ENCODE measurements at regions not wholly inside any gene's neighbourhood (a gene's known extent, or its start where the extent isn't known, plus 50 kb on each side); places are given as distances from the start of the nearest gene placed in this dataset.

GRCh38 chr11:41866525-41866924, 407.1 kb upstream of the LRRC4C start:
- ATAC-seq (no peak), DNase-seq (no peak)
- Histone ChIP-seq H3K27me3 (no peaks in the 10 kb centered on the region), H3K9me3 (no peaks in the 10 kb centered on the region), H3K4me3 (no peak overlapping the region), H3K36me3 (no peaks in the 10 kb centered on the region), H3K27ac (no peak overlapping the region), H3K4me1 (no peaks in the 10 kb centered on the region)
- no peak for TF ChIP-seq CTCF (IDR thresholded peaks at IDR 0.05)
- intact Hi-C loops (cut with DNase I): no loop called here

DNA sequence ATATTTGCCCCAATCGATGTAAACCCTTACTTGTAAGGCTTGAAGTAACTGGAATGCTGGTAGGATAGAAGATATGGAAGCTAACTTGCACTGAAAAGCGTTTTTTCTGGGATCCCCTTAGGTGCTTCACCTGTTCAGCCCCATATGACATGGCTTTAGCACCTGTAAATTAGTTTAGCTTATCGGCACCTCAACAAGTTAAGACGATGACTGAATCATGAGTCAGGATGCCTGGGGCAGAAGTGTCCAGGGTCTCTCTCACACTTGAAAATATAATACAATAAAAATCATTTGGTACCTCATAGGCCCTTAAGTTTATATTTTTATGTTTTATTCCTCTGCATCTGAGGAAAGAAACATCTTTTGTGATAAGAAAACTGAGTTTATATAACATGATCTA, 409.2 kb upstream of the LRRC4C start:
- H3K27ac ChIP-seq: no peak overlapping the region
- no peaks in the 10 kb centered on the region for H3K4me1 ChIP-seq
- no peak overlapping the region for H3K4me3 ChIP-seq
- intact Hi-C loops (cut with DNase I): no loop called here
- DNase-seq (no peak), ATAC-seq (no peak)
- H3K36me3 ChIP-seq: no peaks in the 10 kb centered on the region
- no peak for TF ChIP-seq CTCF (IDR thresholded peaks at IDR 0.05)
- H3K9me3 ChIP-seq: no peaks in the 10 kb centered on the region
- H3K27me3 ChIP-seq: no peaks in the 10 kb centered on the region

GRCh38 chr11:41872426-41872825, 413.0 kb upstream of the LRRC4C start:
- DNase-seq (no peak), ATAC-seq (no peak)
- Histone ChIP-seq H3K36me3 (no peaks in the 10 kb centered on the region), H3K27me3 (no peaks in the 10 kb centered on the region), H3K27ac (no peak overlapping the region), H3K4me1 (no peaks in the 10 kb centered on the region), H3K4me3 (no peak overlapping the region), H3K9me3 (no peaks in the 10 kb centered on the region)
- TF ChIP-seq CTCF (IDR thresholded peaks at IDR 0.05): no peak
- intact Hi-C loops (cut with DNase I): no loop called here

GRCh38 chr11:41872870-41873269, 413.4 kb upstream of the LRRC4C start:
- Histone ChIP-seq H3K9me3 (no peaks in the 10 kb centered on the region), H3K4me1 (no peaks in the 10 kb centered on the region), H3K4me3 (no peak overlapping the region), H3K27ac (no peak overlapping the region), H3K36me3 (no peaks in the 10 kb centered on the region), H3K27me3 (no peaks in the 10 kb centered on the region)
- no peak for ATAC-seq
- intact Hi-C loops (cut with DNase I): no loop called here
- TF ChIP-seq CTCF (IDR thresholded peaks at IDR 0.05): no peak
- no peak for DNase-seq

DNA sequence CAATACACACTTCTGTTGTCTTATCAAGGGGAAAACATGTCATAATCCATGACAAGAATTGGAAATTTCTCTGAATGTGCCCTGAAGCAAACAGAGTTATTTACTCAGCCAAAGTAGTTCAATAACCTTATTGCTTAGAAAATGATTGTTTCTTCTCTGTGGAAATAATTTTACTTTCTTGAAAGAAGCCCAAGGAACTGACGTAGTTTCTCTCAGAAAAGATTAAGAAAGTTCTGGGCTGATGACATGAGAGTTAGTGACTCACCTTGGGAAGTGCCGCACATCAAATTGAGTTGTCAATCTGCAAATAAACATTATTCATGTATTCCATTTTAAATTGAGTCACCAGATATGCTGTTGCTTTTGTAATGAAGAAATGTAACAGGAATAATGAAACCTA, 418.6 kb upstream of the LRRC4C start:
- Histone ChIP-seq H3K4me1 (no peaks in the 10 kb centered on the region), H3K4me3 (no peak overlapping the region), H3K9me3 (no peaks in the 10 kb centered on the region), H3K36me3 (no peaks in the 10 kb centered on the region), H3K27ac (no peak overlapping the region), H3K27me3 (no peaks in the 10 kb centered on the region)
- TF ChIP-seq CTCF (IDR thresholded peaks at IDR 0.05): no peak
- no peak for DNase-seq
- ATAC-seq: no peak
- intact Hi-C loops (cut with DNase I): no loop called here

GRCh38 chr11:41879214-41879613, 419.8 kb upstream of the LRRC4C start:
- intact Hi-C loops (cut with DNase I): no loop called here
- H3K4me1 ChIP-seq: no peaks in the 10 kb centered on the region
- H3K36me3 ChIP-seq: no peaks in the 10 kb centered on the region
- ATAC-seq (no peak), DNase-seq (no peak)
- no peaks in the 10 kb centered on the region for H3K9me3 ChIP-seq
- no peaks in the 10 kb centered on the region for H3K27me3 ChIP-seq
- H3K4me3 ChIP-seq: no peak overlapping the region
- TF ChIP-seq CTCF (IDR thresholded peaks at IDR 0.05): no peak
- H3K27ac ChIP-seq: no peak overlapping the region

Measured in upper lobe of right lung (tissue), 1 donor.